Trophoblast cell (in vitro differentiated cells and primary cell): ENCODE measurements at regions not wholly inside any gene's neighbourhood (a gene's known extent, or its start where the extent isn't known, plus 50 kb on each side); places are given as distances from the start of the nearest gene placed in this dataset.

Source experiments
- DNase-seq, 2 donors: peaks; one replicate each; pipeline ENCODE4 v3.0.0-alpha.2; 2016
- H2AFZ ChIP-seq: 2 replicates; pipeline ENCODE4 v1.6.1; 2013; ENCODE audit warnings: low read length, moderate library complexity, mild to moderate bottlenecking; ENCODE audit not compliant: insufficient read depth, poor library complexity
- H2AK5ac ChIP-seq: 2 replicates; pipeline ENCODE4 v1.6.1; 2013; ENCODE audit warnings: mild to moderate bottlenecking, low read length
- H2BK120ac ChIP-seq: 2 replicates; pipeline ENCODE4 v1.6.1; 2013; ENCODE audit warnings: low read length, mild to moderate bottlenecking, moderate library complexity; ENCODE audit not compliant: insufficient read depth, poor library complexity
- H2BK12ac ChIP-seq: 2 replicates; pipeline ENCODE4 v1.6.1; 2013; ENCODE audit warnings: mild to moderate bottlenecking, low read length, moderate library complexity
- H2BK5ac ChIP-seq: 2 replicates; pipeline ENCODE4 v1.6.1; 2013; ENCODE audit warnings: low read length, low read depth, moderate library complexity, mild to moderate bottlenecking; ENCODE audit not compliant: poor library complexity
- H3K14ac ChIP-seq: 2 replicates; pipeline ENCODE4 v1.6.1; 2013; ENCODE audit warnings: mild to moderate bottlenecking, low read length
- H3K18ac ChIP-seq: 2 replicates; pipeline ENCODE4 v1.6.1; 2013; ENCODE audit warnings: mild to moderate bottlenecking, low read length
- H3K23ac ChIP-seq: 2 replicates; pipeline ENCODE4 v1.6.1; 2013; ENCODE audit warnings: low read length
- H3K27ac ChIP-seq: 2 replicates; pipeline ENCODE4 v1.5.1; 2013; ENCODE audit warnings: low read depth, mild to moderate bottlenecking, inconsistent platforms, low read length, moderate library complexity
- H3K27me3 ChIP-seq: 2 replicates; pipeline ENCODE4 v1.6.1; 2013; ENCODE audit warnings: inconsistent platforms, mild to moderate bottlenecking, low read length, moderate library complexity; ENCODE audit not compliant: insufficient read depth
- H3K36me3 ChIP-seq, 2 experiments: 1 replicate in 1 of 2; 2 replicates in 1 of 2; pipeline ENCODE4 v1.6.1; 2013; ENCODE audit warnings: low read length in 2 of 2, mild to moderate bottlenecking in 2 of 2, moderate library complexity in 1 of 2; ENCODE audit not compliant: insufficient read depth in 2 of 2, control insufficient read depth in 1 of 2
- H3K4ac ChIP-seq: 2 replicates; pipeline ENCODE4 v1.6.1; 2013; ENCODE audit warnings: low read depth, mild to moderate bottlenecking, low read length, moderate library complexity
- H3K4me1 ChIP-seq, 2 experiments: 1 replicate in 1 of 2; 2 replicates in 1 of 2; pipeline ENCODE4 v1.6.1; 2013; ENCODE audit warnings: low read length in 2 of 2, mild to moderate bottlenecking in 2 of 2, moderate library complexity in 1 of 2; ENCODE audit not compliant: insufficient read depth in 2 of 2, control insufficient read depth in 1 of 2
- H3K4me2 ChIP-seq: 2 replicates; pipeline ENCODE4 v1.6.1; 2013; ENCODE audit warnings: inconsistent platforms, mild to moderate bottlenecking, low read length, moderate library complexity
- H3K4me3 ChIP-seq: 2 replicates; pipeline ENCODE4 v1.5.1; 2013; ENCODE audit warnings: mild to moderate bottlenecking, low read depth, low read length, inconsistent platforms
- H3K79me1 ChIP-seq: one replicate; pipeline ENCODE4 v1.6.1; 2013; ENCODE audit warnings: low read length
- H3K79me2 ChIP-seq: 2 replicates; pipeline ENCODE4 v1.6.1; 2013; ENCODE audit warnings: low read length, mild to moderate bottlenecking; ENCODE audit not compliant: control insufficient read depth, insufficient read depth, poor library complexity
- H3K9ac ChIP-seq: 2 replicates; pipeline ENCODE4 v1.6.1; 2013; ENCODE audit warnings: mild to moderate bottlenecking, low read length
- H3K9me3 ChIP-seq: 2 replicates; pipeline ENCODE4 v1.6.1; 2013; ENCODE audit warnings: low read depth, mild to moderate bottlenecking, control low read depth, inconsistent platforms, low read length; ENCODE audit not compliant: insufficient read depth
- H4K12ac ChIP-seq: 2 replicates; pipeline ENCODE4 v1.6.1; 2013; ENCODE audit warnings: low read depth, mild to moderate bottlenecking, low read length, moderate library complexity
- H4K8ac ChIP-seq: 2 replicates; pipeline ENCODE4 v1.6.1; 2013; ENCODE audit warnings: low read depth, mild to moderate bottlenecking, low read length, moderate library complexity
- H4K91ac ChIP-seq: one replicate; pipeline ENCODE4 v1.6.1; 2013; ENCODE audit warnings: low read depth, mild to moderate bottlenecking, low read length, moderate library complexity
- WGBS: extraction: QIAGEN DNeasy Blood & Tissue Kit; methylation state at CpG from one replicate; pipeline ENCODE4 v1.1.7; 2013; ENCODE audit warnings: missing lambda C conversion rate; ENCODE audit not compliant: insufficient read length, insufficient coverage; ENCODE audit errors: extremely low coverage; 5-methylcytosine and 5-hydroxymethylcytosine counted together

- H2BK5ac ChIP-seq = no peak overlapping the region
- no peaks in the 10 kb centered on the region for H3K36me3 ChIP-seq
- H3K79me2 ChIP-seq = no peaks in the 10 kb centered on the region
- H3K23ac ChIP-seq = no peak overlapping the region
- no peak overlapping the region for H2AFZ ChIP-seq
- no peak overlapping the region for H3K4ac ChIP-seq
- no peak overlapping the region for H3K9ac ChIP-seq
- no peak overlapping the region for H4K91ac ChIP-seq
- H3K14ac ChIP-seq = no peak overlapping the region
- H4K12ac ChIP-seq = no peak overlapping the region
- H2BK12ac ChIP-seq = no peak overlapping the region
- H3K4me2 ChIP-seq = no peak overlapping the region
- H3K9me3 ChIP-seq = no peaks in the 10 kb centered on the region
- WGBS = no CpG with 5 or more reads among the region's 1 CpG
- H4K8ac ChIP-seq = no peak overlapping the region
- H3K79me1 ChIP-seq = no peaks in the 10 kb centered on the region
- H2BK120ac ChIP-seq = no peak overlapping the region
- H3K4me1 ChIP-seq = no peaks in the 10 kb centered on the region
- H2AK5ac ChIP-seq = no peak overlapping the region
- no peak overlapping the region for H3K4me3 ChIP-seq
- H3K18ac ChIP-seq = no peak overlapping the region
- no peak for DNase-seq
- no peaks in the 10 kb centered on the region for H3K27me3 ChIP-seq
- H3K27ac ChIP-seq = no peak overlapping the region
Observed at GRCh38 chr10:36475746-36476145, 649.7 kb upstream of the ANKRD30A start.

- Histone ChIP-seq H2BK5ac (no peak overlapping the region), H3K79me1 (no peaks in the 10 kb centered on the region), H2AK5ac (no peak overlapping the region), H3K14ac (no peak overlapping the region), H4K91ac (no peak overlapping the region), H3K4me3 (no peak overlapping the region), H3K27me3 (no peaks in the 10 kb centered on the region), H3K36me3 (no peaks in the 10 kb centered on the region), H3K4me1 (no peaks in the 10 kb centered on the region), H3K4me2 (no peak overlapping the region), H3K23ac (no peak overlapping the region), H2BK120ac (no peak overlapping the region), H4K12ac (no peak overlapping the region), H3K79me2 (no peaks in the 10 kb centered on the region), H3K27ac (no peak overlapping the region), H4K8ac (no peak overlapping the region), H3K9me3 (no peaks in the 10 kb centered on the region), H2AFZ (no peak overlapping the region), H3K4ac (no peak overlapping the region), H3K18ac (no peak overlapping the region), H2BK12ac (no peak overlapping the region), H3K9ac (no peak overlapping the region)
- no peak for DNase-seq
- WGBS = no CpG with 5 or more reads among the region's 2 CpGs
Observed at GRCh38 chr10:36474456-36474855, 650.9 kb upstream of the ANKRD30A start.

GRCh38 chr10:36473122-36473521 lies 652.3 kb upstream of the ANKRD30A start:
- H3K36me3 ChIP-seq = no peaks in the 10 kb centered on the region
- no peaks in the 10 kb centered on the region for H3K4me1 ChIP-seq
- H2AFZ ChIP-seq = no peak overlapping the region
- H2AK5ac ChIP-seq = no peak overlapping the region
- H3K14ac ChIP-seq = no peak overlapping the region
- no peak overlapping the region for H2BK120ac ChIP-seq
- H2BK12ac ChIP-seq = no peak overlapping the region
- H3K27ac ChIP-seq = no peak overlapping the region
- H3K4me2 ChIP-seq = no peak overlapping the region
- H3K79me1 ChIP-seq = no peaks in the 10 kb centered on the region
- no peaks in the 10 kb centered on the region for H3K79me2 ChIP-seq
- no peak overlapping the region for H3K23ac ChIP-seq
- H3K9me3 ChIP-seq = no peaks in the 10 kb centered on the region
- DNase-seq = no peak
- H3K9ac ChIP-seq = no peak overlapping the region
- no CpG with 5 or more reads among the region's 4 CpGs for WGBS
- H3K4me3 ChIP-seq = no peak overlapping the region
- no peak overlapping the region for H4K12ac ChIP-seq
- H3K18ac ChIP-seq = no peak overlapping the region
- H4K8ac ChIP-seq = no peak overlapping the region
- H2BK5ac ChIP-seq = no peak overlapping the region
- H4K91ac ChIP-seq = no peak overlapping the region
- H3K27me3 ChIP-seq = no peaks in the 10 kb centered on the region
- H3K4ac ChIP-seq = no peak overlapping the region

GRCh38 chr10:36469585-36469984 lies 655.8 kb upstream of the ANKRD30A start:
- H3K9me3 ChIP-seq = no peaks in the 10 kb centered on the region
- H2BK12ac ChIP-seq = no peak overlapping the region
- H3K9ac ChIP-seq = no peak overlapping the region
- H3K23ac ChIP-seq = no peak overlapping the region
- H3K4me3 ChIP-seq = no peak overlapping the region
- H3K4me1 ChIP-seq = no peaks in the 10 kb centered on the region
- no peak for DNase-seq
- H3K18ac ChIP-seq = no peak overlapping the region
- H2BK120ac ChIP-seq = no peak overlapping the region
- H3K36me3 ChIP-seq = no peaks in the 10 kb centered on the region
- H3K27ac ChIP-seq = no peak overlapping the region
- H3K27me3 ChIP-seq = no peaks in the 10 kb centered on the region
- no peaks in the 10 kb centered on the region for H3K79me1 ChIP-seq
- no peaks in the 10 kb centered on the region for H3K79me2 ChIP-seq
- H3K4me2 ChIP-seq = no peak overlapping the region
- no peak overlapping the region for H3K14ac ChIP-seq
- H4K8ac ChIP-seq = no peak overlapping the region
- no peak overlapping the region for H2AK5ac ChIP-seq
- H3K4ac ChIP-seq = no peak overlapping the region
- no peak overlapping the region for H2AFZ ChIP-seq
- no peak overlapping the region for H4K12ac ChIP-seq
- WGBS = no CpG with 5 or more reads among the region's 2 CpGs
- no peak overlapping the region for H2BK5ac ChIP-seq
- no peak overlapping the region for H4K91ac ChIP-seq
